GM12878 (cell line): ENCODE measurements at regions not wholly inside any gene's neighbourhood (a gene's known extent, or its start where the extent isn't known, plus 50 kb on each side); places are given as distances from the start of the nearest gene placed in this dataset.
"Not testable (repeated sequence)": the region's sequence is repeated elsewhere in the genome, so short reads cannot be mapped to it uniquely, and the experiment has no call there.

ENCODE experiments used
- ATAC-seq: fragments of 200-7000 bp; cut with Tn5 transposase; 3 replicates; pipeline ENCODE4 v1.9.1; 2020; ENCODE audit warnings: mild to moderate bottlenecking, moderate library complexity
- BruUV-seq: library from RNA; stranded (reverse); fragments of 400-500 nt; replicated peaks from 2 replicates; lab custom pipeline; 2021; lab: Mats Ljungman, UMichigan
- CTCF ChIA-PET: fragments of 300-600 bp; sonication (Branson Sonifier 250); formaldehyde crosslinking; extraction: SDS; loops from one replicate; lab custom pipeline; 2021; ENCODE audit warnings: inconsistent platforms; lab: Yijun Ruan, JAX
- POLR2A ChIA-PET: fragments of 350-600 bp; formaldehyde crosslinking; extraction: SDS; loops from one replicate; lab custom pipeline; 2021; ENCODE audit warnings: inconsistent platforms; lab: Charles Lee
- RAD21 ChIA-PET: fragments of 300-600 bp; sonication (Branson Sonifier 250); formaldehyde crosslinking; loops from one replicate; lab custom pipeline; 2023; ENCODE audit warnings: antibody characterized with exemption; ENCODE audit not compliant: unreplicated experiment; lab: Charles Lee
- SMC1A ChIA-PET: fragments of 300-600 bp; sonication (Branson Sonifier 250); formaldehyde crosslinking; loops from one replicate; lab custom pipeline; 2023; ENCODE audit not compliant: unreplicated experiment, uncharacterized antibody; lab: Charles Lee
- DNase-seq: peaks from one replicate; pipeline ENCODE4 v3.0.0-alpha.2; 2011; ENCODE audit warnings: low read depth, low spot score
- FAIRE-seq: peaks from 3 replicates; lab custom pipeline; 2011; peaks lifted over from hg19 to GRCh38; lab: Jason Lieb, UNC
- H2AFZ ChIP-seq: 2 replicates; pipeline ENCODE4 v1.6.0; 2011; ENCODE audit warnings: low read depth, low read length, control low read depth; ENCODE audit not compliant: control insufficient read depth
- H3K27ac ChIP-seq: 2 replicates; pipeline ENCODE4 v1.5.1; 2011; ENCODE audit warnings: control low read depth; ENCODE audit not compliant: control insufficient read depth, insufficient read depth
- H3K27me3 ChIP-seq, 2 experiments: replicated peaks in 1 of 2; 2 replicates each; pipeline versions ENCODE4 v1.6.0 to v1.6.1; 2011; ENCODE audit warnings: low read length in 1 of 2; ENCODE audit not compliant: control insufficient read depth in 2 of 2, insufficient read depth in 2 of 2
- H3K36me3 ChIP-seq, 2 experiments: 2 replicates each; pipeline ENCODE4 v1.5.1; 2011; ENCODE audit warnings: low read length in 1 of 2; ENCODE audit not compliant: control insufficient read depth in 2 of 2, insufficient read depth in 2 of 2
- H3K4me1 ChIP-seq: 2 replicates; pipeline ENCODE4 v1.6.1; 2011; ENCODE audit warnings: mild to moderate bottlenecking, low read length, moderate library complexity, mixed read lengths; ENCODE audit not compliant: control insufficient read depth, insufficient read depth
- H3K4me2 ChIP-seq: 2 replicates; pipeline ENCODE4 v1.6.0; 2011; ENCODE audit warnings: control low read depth; ENCODE audit not compliant: control insufficient read depth, insufficient read depth
- H3K4me3 ChIP-seq: fragments of 200-600 bp; sonication (generic); 2 replicates; pipeline ENCODE4 v1.5.1; 2016
- H3K79me2 ChIP-seq: 2 replicates; pipeline ENCODE4 v1.6.0; 2011; ENCODE audit warnings: low read length; ENCODE audit not compliant: control insufficient read depth, insufficient read depth
- H3K9ac ChIP-seq: 2 replicates; pipeline ENCODE4 v1.8.0; 2011; ENCODE audit warnings: low read length, control low read depth, mixed read lengths; ENCODE audit not compliant: control insufficient read depth, insufficient read depth
- H3K9me3 ChIP-seq: replicated peaks from 3 replicates; pipeline ENCODE4 v1.5.1; 2011; ENCODE audit warnings: mild to moderate bottlenecking, low read length; ENCODE audit not compliant: control insufficient read depth, insufficient read depth
- H4K20me1 ChIP-seq: 2 replicates; pipeline ENCODE4 v1.6.0; 2011; ENCODE audit not compliant: control insufficient read depth, insufficient read depth
- ATF3 ChIP-seq: IDR thresholded peaks from 2 replicates; pipeline ENCODE4 v1.6.1; 2011; ENCODE audit warnings: low read depth, mild to moderate bottlenecking, low read length, moderate library complexity, borderline replicate concordance; ENCODE audit errors: extremely low read depth
- BMI1 ChIP-seq: fragments of 450-650 bp; IDR thresholded peaks from 2 replicates; pipeline ENCODE4 v1.6.1; 2016; ENCODE audit warnings: mild to moderate bottlenecking, moderate library complexity, borderline replicate concordance
- CEBPB ChIP-seq, 2 experiments: fragments of 150-350 bp in 1 of 2; IDR thresholded peaks; 2 replicates each; pipeline ENCODE4 v1.6.1; 2012 to 2014; ENCODE audit warnings: low read depth in 2 of 2, low read length in 2 of 2, borderline replicate concordance in 1 of 2, inconsistent platforms in 1 of 2
- E2F4 ChIP-seq: IDR thresholded peaks from 2 replicates; pipeline ENCODE4 v1.6.1; 2012; ENCODE audit warnings: low read depth, low read length, improper control_type of control experiment
- NR2F1 ChIP-seq: fragments of 450-650 bp; conservative IDR thresholded peaks from 2 replicates; pipeline ENCODE4 v1.6.1; 2017; ENCODE audit warnings: mild to moderate bottlenecking
- ZNF622 ChIP-seq: fragments of 450-650 bp; IDR thresholded peaks from 2 replicates; pipeline ENCODE4 v1.6.1; 2017; ENCODE audit warnings: mild to moderate bottlenecking, inconsistent platforms
- ZSCAN29 ChIP-seq: fragments of 450-650 bp; IDR thresholded peaks from 2 replicates; pipeline ENCODE4 v1.6.1; 2017; ENCODE audit warnings: mild to moderate bottlenecking, moderate library complexity
- WGBS: methylation state at CpG from one replicate; pipeline ENCODE4 v1.1.6; 2016; ENCODE audit warnings: low lambda C conversion rate; ENCODE audit not compliant: insufficient replicate concordance, insufficient coverage; ENCODE audit errors: missing lambda C conversion rate; 5-methylcytosine and 5-hydroxymethylcytosine counted together
- in situ Hi-C: fragments of 300-500 bp; cut with MboI; formaldehyde crosslinking; loops from 9 replicates; pipeline ENCODE4 v1.14.3; 2018; ENCODE audit warnings: mixed read lengths
- intact Hi-C: fragments of 100-400 bp; cut with micrococcal nuclease; formaldehyde crosslinking; loops from one replicate; pipeline ENCODE4 v1.14.2; 2022; ENCODE audit not compliant: unreplicated experiment

GRCh38 chrX:54640736-54641135, 110.7 kb downstream of the GNL3L start (continued):
- no peak for TF ChIP-seq ATF3
- TF ChIP-seq, all 136 proteins: peak for 0

GRCh38 chrX:54641530-54641929, 111.5 kb downstream of the GNL3L start:
- H4K20me1 ChIP-seq: no peaks in the 10 kb centered on the region
- FAIRE-seq (no peak), DNase-seq (no peak), ATAC-seq (no peak)
- TF ChIP-seq BMI1 (no peak), ZNF622 (no peak), ZSCAN29 (no peak), E2F4 (no peak), NR2F1 (no peak), CEBPB (IDR thresholded peaks at IDR 0.05; ENCODE audit: borderline replicate concordance in 1 of 2, low read depth in 2 of 2, low read length in 2 of 2) (no peak)
- no TSS peak for BruUV-seq
- no peaks in the 10 kb centered on the region for H3K79me2 ChIP-seq
- in situ Hi-C loops: loop anchor here (5.0 kb wide), 1 partner anchor 161 kb away; no protein-coding TSS in a partner anchor
- no peaks in the 10 kb centered on the region for H3K4me1 ChIP-seq
- RAD21 ChIA-PET: no interaction called here
- no peak overlapping the region for H3K27ac ChIP-seq
- no peaks in the 10 kb centered on the region for H3K27me3 ChIP-seq
- CTCF ChIA-PET: interaction anchor here (0.6 to 3.6 kb wide), 5 partner anchors 9 to 416 kb away, joined by 3 to 18 read pairs (median 3); partner anchors contain the start of gene MAGED2
- no peaks in the 10 kb centered on the region for H3K9me3 ChIP-seq
- no peak overlapping the region for H3K9ac ChIP-seq
- H3K4me2 ChIP-seq: no peak overlapping the region
- SMC1A ChIA-PET: interaction anchor here (0.6 to 0.9 kb wide), 2 partner anchors 24 to 359 kb away, joined by 3 read pairs; partner anchors contain the start of gene APEX2
- POLR2A ChIA-PET: no interaction called here
- intact Hi-C loops: no loop called here
- no peaks in the 10 kb centered on the region for H3K36me3 ChIP-seq
- no peak overlapping the region for H3K4me3 ChIP-seq
- no peak overlapping the region for H2AFZ ChIP-seq

GRCh38 chrX:54647607-54648006, 117.6 kb downstream of the GNL3L start:
- SMC1A ChIA-PET, in situ Hi-C loops, H3K4me2 ChIP-seq, H4K20me1 ChIP-seq, H3K79me2 ChIP-seq, BruUV-seq, H3K27me3 ChIP-seq, FAIRE-seq, H2AFZ ChIP-seq, H3K27ac ChIP-seq, ATAC-seq, H3K4me3 ChIP-seq, POLR2A ChIA-PET, RAD21 ChIA-PET, intact Hi-C loops, H3K36me3 ChIP-seq, H3K9ac ChIP-seq, H3K4me1 ChIP-seq, H3K9me3 ChIP-seq, CTCF ChIA-PET, DNase-seq: not testable (repeated sequence)
- WGBS: 93% methylated on average over 4 of the region's 4 CpGs
